Nephron (organoid): ENCODE measurements at regions not wholly inside any gene's neighbourhood (a gene's known extent, or its start where the extent isn't known, plus 50 kb on each side); places are given as distances from the start of the nearest gene placed in this dataset.
A peak's percentile ranks its signal among the peaks of the same experiment; 100 is the strongest.

ENCODE experiments used
- H3K27ac Mint-ChIP-seq, 3 experiments: 2 replicates each; pipeline ENCODE4 v1.8.0; 2020; ENCODE audit warnings: mixed read lengths in 3 of 3, mild to moderate bottlenecking in 2 of 3, moderate library complexity in 1 of 3
- H3K27me3 Mint-ChIP-seq: 2 replicates; pipeline ENCODE4 v1.8.0; 2021; ENCODE audit warnings: low read depth, mild to moderate bottlenecking, moderate library complexity, mixed read lengths
- H3K36me3 Mint-ChIP-seq: 2 replicates; pipeline ENCODE4 v1.8.0; 2020; ENCODE audit warnings: low read depth, mixed read lengths
- H3K4me1 Mint-ChIP-seq: 2 replicates; pipeline ENCODE4 v1.8.0; 2020; ENCODE audit warnings: mixed read lengths
- H3K4me3 Mint-ChIP-seq, 3 experiments: 2 replicates each; pipeline ENCODE4 v1.8.0; 2020; ENCODE audit warnings: mild to moderate bottlenecking in 3 of 3, mixed read lengths in 3 of 3, moderate library complexity in 2 of 3
- H3K9me3 Mint-ChIP-seq: 2 replicates; pipeline ENCODE4 v1.8.0; 2020; ENCODE audit warnings: mixed read lengths
- TF ChIP-seq, protein P1 (sequence below), 3 experiments: fragments of 200-600 bp; sonication (generic); IDR thresholded peaks; one replicate each; pipeline ENCODE4 v1.5.0; 2021; ENCODE audit warnings: antibody characterized with exemption in 3 of 3; ENCODE audit not compliant: unreplicated experiment in 3 of 3

GRCh38 chr6:113630738-113631535 lies 226.2 kb upstream of the MARCKS start:
- Mint-ChIP-seq H3K4me1 (peaks cover 44% of the 10 kb centered on the region), H3K4me3 (peak overlapping the region; percentile 22 to 60 (median 43)), H3K9me3 (no peaks in the 10 kb centered on the region), H3K27me3 (no peaks in the 10 kb centered on the region), H3K36me3 (no peaks in the 10 kb centered on the region), H3K27ac (peak overlapping the region; percentile 78 to 90 (median 85))
- TF ChIP-seq, protein P1, sequence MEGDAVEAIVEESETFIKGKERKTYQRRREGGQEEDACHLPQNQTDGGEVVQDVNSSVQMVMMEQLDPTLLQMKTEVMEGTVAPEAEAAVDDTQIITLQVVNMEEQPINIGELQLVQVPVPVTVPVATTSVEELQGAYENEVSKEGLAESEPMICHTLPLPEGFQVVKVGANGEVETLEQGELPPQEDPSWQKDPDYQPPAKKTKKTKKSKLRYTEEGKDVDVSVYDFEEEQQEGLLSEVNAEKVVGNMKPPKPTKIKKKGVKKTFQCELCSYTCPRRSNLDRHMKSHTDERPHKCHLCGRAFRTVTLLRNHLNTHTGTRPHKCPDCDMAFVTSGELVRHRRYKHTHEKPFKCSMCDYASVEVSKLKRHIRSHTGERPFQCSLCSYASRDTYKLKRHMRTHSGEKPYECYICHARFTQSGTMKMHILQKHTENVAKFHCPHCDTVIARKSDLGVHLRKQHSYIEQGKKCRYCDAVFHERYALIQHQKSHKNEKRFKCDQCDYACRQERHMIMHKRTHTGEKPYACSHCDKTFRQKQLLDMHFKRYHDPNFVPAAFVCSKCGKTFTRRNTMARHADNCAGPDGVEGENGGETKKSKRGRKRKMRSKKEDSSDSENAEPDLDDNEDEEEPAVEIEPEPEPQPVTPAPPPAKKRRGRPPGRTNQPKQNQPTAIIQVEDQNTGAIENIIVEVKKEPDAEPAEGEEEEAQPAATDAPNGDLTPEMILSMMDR (IDR thresholded peaks at IDR 0.05; ENCODE audit: unreplicated experiment in 3 of 3): no peak

GRCh38 chr6:113631666-113632065 lies 225.5 kb upstream of the MARCKS start:
- peaks cover 48% of the 10 kb centered on the region for H3K4me1 Mint-ChIP-seq
- H3K9me3 Mint-ChIP-seq: no peaks in the 10 kb centered on the region
- peak overlapping the region in 2 of 3 experiments; percentile 78 to 90 for H3K27ac Mint-ChIP-seq
- peak overlapping the region in 1 of 3 experiments; percentile 60 for H3K4me3 Mint-ChIP-seq
- no peaks in the 10 kb centered on the region for H3K27me3 Mint-ChIP-seq
- no peaks in the 10 kb centered on the region for H3K36me3 Mint-ChIP-seq
- TF ChIP-seq, protein P1 (IDR thresholded peaks at IDR 0.05; ENCODE audit: unreplicated experiment in 3 of 3): no peak

- Mint-ChIP-seq H3K9me3 (no peaks in the 10 kb centered on the region), H3K4me1 (peaks cover 48% of the 10 kb centered on the region), H3K4me3 (peak overlapping the region; percentile 63 to 79 (median 67)), H3K27me3 (no peaks in the 10 kb centered on the region), H3K27ac (peak overlapping the region; percentile 78 to 90 (median 90)), H3K36me3 (no peaks in the 10 kb centered on the region)
- TF ChIP-seq, protein P1 (IDR thresholded peaks at IDR 0.05; ENCODE audit: unreplicated experiment in 3 of 3): no peak
Observed at GRCh38 chr6:113632220-113632864, 224.8 kb upstream of the MARCKS start.

DNA sequence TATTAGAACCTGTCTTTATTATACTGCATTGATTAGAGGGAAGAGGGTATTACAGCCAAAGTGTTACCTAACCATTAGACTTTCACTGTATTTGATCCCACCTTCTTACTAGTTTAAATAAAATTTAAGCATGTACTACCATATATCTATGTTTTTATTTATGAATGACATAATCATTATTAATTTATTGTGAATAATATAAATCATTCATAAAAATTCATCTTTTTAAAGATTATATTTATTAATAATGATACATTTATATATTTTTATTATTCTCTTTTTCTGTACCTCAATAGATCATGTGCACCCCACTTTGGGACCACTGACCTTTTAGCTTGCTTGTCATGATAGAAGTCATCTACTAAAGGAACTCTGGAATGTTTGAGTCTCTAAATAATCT lies 223.5 kb upstream of the MARCKS start:
- H3K27ac Mint-ChIP-seq: peak overlapping the region in 1 of 3 experiments; percentile 37
- H3K27me3 Mint-ChIP-seq: no peaks in the 10 kb centered on the region
- no peak overlapping the region for H3K4me3 Mint-ChIP-seq
- TF ChIP-seq, protein P1 (IDR thresholded peaks at IDR 0.05; ENCODE audit: unreplicated experiment in 3 of 3): no peak
- H3K9me3 Mint-ChIP-seq: no peaks in the 10 kb centered on the region
- H3K4me1 Mint-ChIP-seq: peaks cover 48% of the 10 kb centered on the region
- no peaks in the 10 kb centered on the region for H3K36me3 Mint-ChIP-seq

GRCh38 chr6:113634352-113635163 lies 222.6 kb upstream of the MARCKS start:
- TF ChIP-seq, protein P1 (IDR thresholded peaks at IDR 0.05; ENCODE audit: unreplicated experiment in 3 of 3): no peak
- H3K9me3 Mint-ChIP-seq: no peaks in the 10 kb centered on the region
- peaks cover 46% of the 10 kb centered on the region for H3K4me1 Mint-ChIP-seq
- no peaks in the 10 kb centered on the region for H3K27me3 Mint-ChIP-seq
- no peaks in the 10 kb centered on the region for H3K36me3 Mint-ChIP-seq
- H3K4me3 Mint-ChIP-seq: no peak overlapping the region
- H3K27ac Mint-ChIP-seq: peak overlapping the region in 1 of 3 experiments; percentile 4
